IgD-negative memory B cell (primary cell): ENCODE measurements at regions not wholly inside any gene's neighbourhood (a gene's known extent, or its start where the extent isn't known, plus 50 kb on each side); places are given as distances from the start of the nearest gene placed in this dataset.
"Not testable (repeated sequence)": the region's sequence is repeated elsewhere in the genome, so short reads cannot be mapped to it uniquely, and the experiment has no call there.

Source experiments
- H3K27ac Mint-ChIP-seq, 3 donors: one replicate each; pipeline ENCODE4 v1.8.0; 2020 to 2022; ENCODE audit warnings: mild to moderate bottlenecking in 3 of 3, mixed read lengths in 3 of 3, moderate library complexity in 1 of 3
- H3K27me3 Mint-ChIP-seq: one replicate; pipeline ENCODE4 v1.8.0; 2021; ENCODE audit warnings: mixed read lengths
- H3K36me3 Mint-ChIP-seq: one replicate; pipeline ENCODE4 v1.8.0; 2020; ENCODE audit warnings: mild to moderate bottlenecking, mixed read lengths
- H3K4me1 Mint-ChIP-seq, 3 donors: one replicate each; pipeline ENCODE4 v1.8.0; 2020 to 2022; ENCODE audit warnings: mixed read lengths in 3 of 3, mild to moderate bottlenecking in 1 of 3
- H3K4me3 Mint-ChIP-seq, 4 donors: one replicate each; pipeline ENCODE4 v1.8.0; 2020 to 2022; ENCODE audit warnings: mild to moderate bottlenecking in 4 of 4, mixed read lengths in 4 of 4, moderate library complexity in 3 of 4
- H3K9me3 Mint-ChIP-seq, 3 donors: one replicate each; pipeline ENCODE4 v1.8.0; 2020 to 2021; ENCODE audit warnings: mixed read lengths in 3 of 3, mild to moderate bottlenecking in 1 of 3

DNA sequence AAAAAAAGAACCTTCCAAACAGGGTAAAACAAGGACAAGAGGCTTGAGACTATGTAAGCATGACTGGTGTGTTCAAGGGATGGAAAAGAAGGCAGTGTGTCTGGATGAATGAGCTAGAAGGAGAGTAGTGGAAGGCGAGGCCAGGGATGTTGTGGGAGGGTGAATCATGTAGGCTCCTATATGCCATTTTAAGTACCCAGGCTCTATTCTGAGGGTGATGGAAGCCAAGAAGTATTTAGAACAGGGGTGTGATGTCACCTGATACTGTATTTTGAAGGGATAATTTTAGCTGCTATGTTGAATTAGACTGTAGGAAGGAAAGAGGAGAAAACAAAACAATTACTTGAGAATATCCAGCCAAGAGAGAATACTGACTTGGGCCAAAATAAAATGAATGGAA is 524.7 kb upstream of the CRIM1 start:
- Mint-ChIP-seq H3K27ac (no peak overlapping the region), H3K4me1 (no peaks in the 10 kb centered on the region), H3K4me3 (no peak overlapping the region), H3K9me3 (peaks cover 3 to 7% (median 5%) of the 10 kb centered on the region in 3 donors), H3K36me3 (no peaks in the 10 kb centered on the region), H3K27me3 (no peaks in the 10 kb centered on the region)

DNA sequence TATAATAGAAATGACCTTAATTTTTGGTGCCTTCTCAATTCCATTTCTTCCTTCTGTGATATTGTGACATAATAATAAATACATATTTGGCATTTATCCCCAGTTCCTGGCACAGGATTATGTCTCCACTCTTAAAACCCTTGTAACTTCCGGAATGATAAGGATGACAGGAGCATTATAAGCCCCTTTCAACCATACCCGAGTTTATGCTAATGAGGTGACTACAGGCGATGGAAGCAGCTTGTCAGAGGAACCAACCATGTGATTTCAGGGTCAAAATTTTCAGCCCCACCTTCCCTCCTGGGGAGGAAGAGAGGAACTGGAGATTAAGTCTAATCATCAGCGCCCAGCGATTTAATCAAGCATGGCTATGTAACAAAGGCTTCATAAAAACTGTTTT is 528.5 kb upstream of the CRIM1 start:
- peaks cover 0 to 5% (median 0%) of the 10 kb centered on the region in 3 donors for H3K9me3 Mint-ChIP-seq
- H3K36me3 Mint-ChIP-seq = no peaks in the 10 kb centered on the region

GRCh38 chr2:35822716-35823115 is 532.9 kb upstream of the CRIM1 start:
- Mint-ChIP-seq H3K4me3 (no peak overlapping the region), H3K4me1 (no peaks in the 10 kb centered on the region), H3K27me3 (no peaks in the 10 kb centered on the region), H3K9me3 (peaks cover 2 to 5% (median 3%) of the 10 kb centered on the region in 3 donors), H3K27ac (no peak overlapping the region), H3K36me3 (no peaks in the 10 kb centered on the region)

More for the DNA sequence above, 528.5 kb upstream of the CRIM1 start:
- no peak overlapping the region for H3K27ac Mint-ChIP-seq
- H3K4me1 Mint-ChIP-seq = no peaks in the 10 kb centered on the region
- H3K27me3 Mint-ChIP-seq = no peaks in the 10 kb centered on the region
- no peak overlapping the region for H3K4me3 Mint-ChIP-seq

DNA sequence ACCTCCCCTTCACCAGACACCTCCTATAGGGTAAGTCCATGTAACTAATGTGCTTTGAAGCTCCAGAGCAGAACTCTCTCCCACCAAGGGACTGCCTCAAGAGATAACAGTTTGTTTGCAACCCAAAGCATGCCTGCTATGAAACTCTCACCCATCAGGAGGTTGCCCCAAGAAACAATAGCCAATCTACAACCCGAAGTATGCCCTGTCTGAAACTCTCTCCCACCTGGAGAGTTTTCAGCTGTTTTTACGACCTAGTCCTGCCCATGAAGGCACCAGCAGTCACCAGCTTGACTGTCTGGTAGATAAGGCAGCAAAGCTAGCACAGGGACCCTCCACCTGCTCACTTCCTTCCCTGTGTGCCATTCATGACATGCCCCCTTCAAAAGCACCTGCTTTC is 533.9 kb upstream of the CRIM1 start:
- Mint-ChIP-seq H3K36me3 (no peaks in the 10 kb centered on the region), H3K4me3 (no peak overlapping the region), H3K4me1 (no peaks in the 10 kb centered on the region), H3K9me3 (peaks cover 2 to 3% (median 2%) of the 10 kb centered on the region in 3 donors), H3K27ac (no peak overlapping the region), H3K27me3 (no peaks in the 10 kb centered on the region)

GRCh38 chr2:35820391-35820790 is 535.2 kb upstream of the CRIM1 start:
- no peaks in the 10 kb centered on the region for H3K27me3 Mint-ChIP-seq
- H3K9me3 Mint-ChIP-seq = peaks cover 0 to 3% (median 2%) of the 10 kb centered on the region in 3 donors
- no peaks in the 10 kb centered on the region for H3K4me1 Mint-ChIP-seq
- no peak overlapping the region for H3K27ac Mint-ChIP-seq
- H3K4me3 Mint-ChIP-seq = no peak overlapping the region
- no peaks in the 10 kb centered on the region for H3K36me3 Mint-ChIP-seq

DNA sequence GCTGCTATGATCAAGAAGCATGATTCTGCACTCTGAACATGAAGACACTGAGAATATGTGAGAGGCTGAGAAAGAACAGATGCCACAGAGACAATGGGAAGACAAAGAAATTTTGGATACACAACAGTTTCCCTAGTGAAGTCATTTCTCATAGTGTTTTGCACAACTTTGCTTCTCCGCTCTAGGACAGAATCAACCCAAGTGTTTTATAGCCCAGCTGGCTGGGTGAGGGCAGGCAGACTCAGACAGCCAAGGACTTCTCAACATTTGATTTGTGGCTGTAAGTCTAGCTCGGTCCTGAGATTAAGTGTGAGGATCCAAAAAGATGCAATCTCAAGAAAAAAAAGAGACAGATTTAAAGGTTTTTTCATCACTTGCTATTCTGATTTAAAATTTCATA is 536.5 kb upstream of the CRIM1 start:
- Mint-ChIP-seq H3K4me1 (no peaks in the 10 kb centered on the region), H3K27ac (no peak overlapping the region), H3K4me3 (no peak overlapping the region), H3K36me3 (no peaks in the 10 kb centered on the region), H3K27me3 (no peaks in the 10 kb centered on the region), H3K9me3 (peaks cover under 1 to 3% (median 2%) of the 10 kb centered on the region in 3 donors)

GRCh38 chr2:35818359-35818758 is 537.2 kb upstream of the CRIM1 start:
- H3K4me1 Mint-ChIP-seq, H3K4me3 Mint-ChIP-seq, H3K27me3 Mint-ChIP-seq, H3K9me3 Mint-ChIP-seq, H3K27ac Mint-ChIP-seq, H3K36me3 Mint-ChIP-seq: not testable (repeated sequence)

DNA sequence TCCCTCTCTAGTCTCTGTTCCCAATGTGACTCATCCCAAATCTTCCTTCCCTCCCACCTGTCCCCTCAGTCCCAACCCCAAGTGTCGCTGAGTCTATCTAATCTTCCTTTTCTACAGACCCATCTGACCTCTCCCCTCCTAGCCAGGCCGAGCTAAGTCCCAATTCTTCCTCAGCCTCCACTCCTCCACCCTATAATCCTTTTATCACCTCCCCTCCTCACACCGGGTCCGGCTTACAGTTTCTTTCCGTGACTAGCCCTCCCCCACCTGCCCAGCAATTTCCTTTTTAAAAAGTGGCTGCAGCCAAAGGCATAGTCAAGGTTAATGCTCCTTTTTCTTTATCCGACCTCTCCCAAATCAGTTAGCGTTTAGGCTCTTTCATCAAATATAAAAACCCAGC is 541.0 kb upstream of the CRIM1 start:
- peak overlapping the region in 1 of 3 donors; percentile 59 for H3K27ac Mint-ChIP-seq
- H3K4me1 Mint-ChIP-seq = not testable (repeated sequence)

GRCh38 chr2:35803126-35803525 is 552.5 kb upstream of the CRIM1 start:
- Mint-ChIP-seq H3K4me1 (peaks cover 0 to 1% (median 0%) of the 10 kb centered on the region in 3 donors), H3K27ac (no peak overlapping the region), H3K36me3 (no peaks in the 10 kb centered on the region), H3K9me3 (peaks cover 0 to 33% (median 2%) of the 10 kb centered on the region in 3 donors), H3K27me3 (no peaks in the 10 kb centered on the region), H3K4me3 (no peak overlapping the region)

More for the DNA sequence above, 541.0 kb upstream of the CRIM1 start:
- not testable (repeated sequence) for H3K36me3 Mint-ChIP-seq, H3K9me3 Mint-ChIP-seq, H3K4me3 Mint-ChIP-seq, H3K27me3 Mint-ChIP-seq

- Mint-ChIP-seq H3K36me3 (peaks cover 1% of the 10 kb centered on the region), H3K4me1 (no peaks in the 10 kb centered on the region), H3K4me3 (no peak overlapping the region), H3K27ac (no peak overlapping the region), H3K9me3 (peaks cover 0 to 2% (median 2%) of the 10 kb centered on the region in 3 donors), H3K27me3 (no peaks in the 10 kb centered on the region)
Observed at GRCh38 chr2:35794796-35795450, 560.7 kb upstream of the CRIM1 start.

- no peak overlapping the region for H3K27ac Mint-ChIP-seq
- no peaks in the 10 kb centered on the region for H3K4me1 Mint-ChIP-seq
- H3K36me3 Mint-ChIP-seq = peaks cover 2% of the 10 kb centered on the region
- no peak overlapping the region for H3K4me3 Mint-ChIP-seq
- H3K9me3 Mint-ChIP-seq = peaks cover 2 to 13% (median 4%) of the 10 kb centered on the region in 3 donors
- no peaks in the 10 kb centered on the region for H3K27me3 Mint-ChIP-seq
Observed at GRCh38 chr2:35790292-35790691, 565.3 kb upstream of the CRIM1 start.

DNA sequence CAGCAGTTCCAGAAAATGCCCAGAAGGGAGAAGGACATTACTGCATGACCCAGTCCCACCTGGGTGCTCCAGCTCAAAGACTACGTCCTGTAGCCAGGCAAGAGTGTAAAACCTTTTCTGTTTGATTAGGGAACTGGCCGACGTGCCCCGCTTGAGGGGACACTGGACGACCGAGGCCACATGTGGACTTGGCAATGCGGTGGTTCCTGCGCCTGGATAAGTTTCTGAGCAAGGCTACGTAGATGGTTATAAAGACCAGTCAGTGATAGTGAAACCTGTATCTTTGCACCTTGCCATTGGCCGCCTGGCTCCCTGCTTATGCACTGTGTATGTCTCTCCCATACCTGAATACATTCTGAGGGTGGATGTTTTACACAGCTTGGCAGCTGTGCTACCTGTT is 567.0 kb upstream of the CRIM1 start:
- H3K9me3 Mint-ChIP-seq = peaks cover 3 to 17% (median 4%) of the 10 kb centered on the region in 3 donors
- H3K4me1 Mint-ChIP-seq = no peaks in the 10 kb centered on the region
- H3K4me3 Mint-ChIP-seq = no peak overlapping the region
- H3K27ac Mint-ChIP-seq = peak overlapping the region in 1 of 3 donors; percentile 31
- H3K36me3 Mint-ChIP-seq = peaks cover 2% of the 10 kb centered on the region
- H3K27me3 Mint-ChIP-seq = no peaks in the 10 kb centered on the region

- Mint-ChIP-seq H3K27me3 (no peaks in the 10 kb centered on the region), H3K9me3 (peaks cover 3 to 17% (median 4%) of the 10 kb centered on the region in 3 donors), H3K4me3 (no peak overlapping the region), H3K27ac (no peak overlapping the region), H3K36me3 (peaks cover 2% of the 10 kb centered on the region), H3K4me1 (no peaks in the 10 kb centered on the region)
Observed at GRCh38 chr2:35787302-35788031, 568.1 kb upstream of the CRIM1 start.

DNA sequence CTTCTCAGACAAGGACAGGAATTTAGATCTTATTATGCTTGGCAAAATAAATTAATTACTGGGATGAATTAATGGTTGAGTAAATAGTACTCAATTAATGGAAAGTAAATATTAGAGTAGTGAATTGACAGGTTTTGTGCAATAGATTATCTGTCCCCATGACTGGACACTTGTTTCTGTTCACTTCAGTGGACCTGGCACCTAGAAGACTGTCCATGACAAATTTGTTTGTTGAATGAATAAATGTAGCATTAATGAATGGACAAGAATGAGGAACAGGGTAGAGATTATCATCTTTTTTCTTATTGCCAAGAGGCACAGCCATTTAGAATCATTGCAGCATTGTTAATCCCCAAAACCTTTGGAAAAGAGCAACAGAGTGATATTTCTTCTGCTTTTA is 570.0 kb upstream of the CRIM1 start:
- Mint-ChIP-seq H3K27me3 (no peaks in the 10 kb centered on the region), H3K9me3 (peaks cover 5 to 17% (median 6%) of the 10 kb centered on the region in 3 donors), H3K27ac (no peak overlapping the region), H3K4me3 (no peak overlapping the region), H3K4me1 (no peaks in the 10 kb centered on the region), H3K36me3 (peaks cover 2% of the 10 kb centered on the region)

DNA sequence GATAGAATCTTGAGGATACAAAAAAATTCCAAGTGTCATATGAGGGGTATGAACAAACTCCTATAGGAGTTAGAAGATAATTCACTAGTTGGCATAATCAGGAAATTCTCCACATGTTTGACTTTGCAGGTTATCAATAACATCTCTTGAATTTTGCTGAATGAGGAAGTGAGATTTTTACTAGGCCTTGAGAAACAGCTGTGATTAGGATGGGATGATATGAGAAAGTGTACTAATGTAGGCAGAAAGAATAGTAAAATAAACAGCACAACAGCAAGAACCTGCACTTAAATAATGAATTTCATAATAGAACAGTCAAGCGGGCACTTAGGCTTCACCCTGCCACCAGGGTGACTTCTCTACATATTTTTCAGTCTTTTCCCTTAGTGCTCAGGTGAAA is 570.8 kb upstream of the CRIM1 start:
- no peak overlapping the region for H3K27ac Mint-ChIP-seq

DNA sequence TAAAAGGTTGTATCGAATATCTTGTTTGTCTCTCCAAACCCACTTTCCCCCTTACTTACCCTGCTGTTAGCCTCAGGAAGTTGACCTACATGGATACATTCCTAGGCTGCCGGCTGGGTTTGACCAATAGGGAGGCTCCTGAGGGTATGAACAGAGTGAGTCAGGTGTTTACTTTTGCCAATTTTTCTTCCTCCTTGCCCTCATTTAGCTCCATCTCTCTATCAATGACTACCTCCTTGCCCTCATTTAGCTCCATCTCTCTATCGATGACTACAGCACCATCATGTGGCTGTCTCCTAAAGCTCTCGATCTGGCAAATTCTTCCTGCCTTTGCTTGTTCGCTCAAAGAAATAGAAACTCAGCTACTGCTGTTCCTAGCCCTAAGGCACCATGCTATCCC is 571.9 kb upstream of the CRIM1 start:
- H3K36me3 Mint-ChIP-seq = peaks cover 2% of the 10 kb centered on the region
- peaks cover 4 to 17% (median 4%) of the 10 kb centered on the region in 3 donors for H3K9me3 Mint-ChIP-seq
- H3K4me1 Mint-ChIP-seq = no peaks in the 10 kb centered on the region
- H3K27ac Mint-ChIP-seq = no peak overlapping the region
- no peaks in the 10 kb centered on the region for H3K27me3 Mint-ChIP-seq
- no peak overlapping the region for H3K4me3 Mint-ChIP-seq

More for the DNA sequence above, 570.8 kb upstream of the CRIM1 start:
- H3K36me3 Mint-ChIP-seq = peaks cover 2% of the 10 kb centered on the region
- no peaks in the 10 kb centered on the region for H3K27me3 Mint-ChIP-seq
- no peak overlapping the region for H3K4me3 Mint-ChIP-seq
- H3K4me1 Mint-ChIP-seq = no peaks in the 10 kb centered on the region
- H3K9me3 Mint-ChIP-seq = peaks cover 4 to 17% (median 4%) of the 10 kb centered on the region in 3 donors
